T1000 (cell line): ENCODE measurements at regions not wholly inside any gene's neighbourhood (a gene's known extent, or its start where the extent isn't known, plus 50 kb on each side); places are given as distances from the start of the nearest gene placed in this dataset.

Source experiments
- DNase-seq: peaks from one replicate; lab custom pipeline; 2025; ENCODE audit warnings: mixed read lengths; lab: John Stamatoyannopoulos, UW

DNA sequence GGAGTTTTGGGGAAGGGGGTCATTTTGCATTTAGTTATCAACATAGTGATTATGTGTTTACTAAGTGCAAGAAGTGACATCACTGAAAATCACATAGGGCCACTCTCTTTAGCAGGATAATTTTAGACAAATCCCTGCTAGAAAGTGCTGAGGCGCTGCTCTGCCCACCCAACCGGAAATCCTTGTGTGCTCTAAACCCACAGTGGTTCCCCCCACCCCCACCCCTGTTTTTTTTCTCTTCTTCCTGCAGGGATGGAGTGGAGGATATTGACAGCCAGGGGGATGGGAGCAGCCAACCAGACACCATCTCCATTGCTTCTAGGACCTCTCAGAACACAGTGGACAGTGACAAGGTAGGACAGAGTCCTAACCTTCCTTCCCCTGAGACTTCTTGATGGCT lies 234.2 kb upstream of the UMPS start:
- DNase-seq = no peak

DNA sequence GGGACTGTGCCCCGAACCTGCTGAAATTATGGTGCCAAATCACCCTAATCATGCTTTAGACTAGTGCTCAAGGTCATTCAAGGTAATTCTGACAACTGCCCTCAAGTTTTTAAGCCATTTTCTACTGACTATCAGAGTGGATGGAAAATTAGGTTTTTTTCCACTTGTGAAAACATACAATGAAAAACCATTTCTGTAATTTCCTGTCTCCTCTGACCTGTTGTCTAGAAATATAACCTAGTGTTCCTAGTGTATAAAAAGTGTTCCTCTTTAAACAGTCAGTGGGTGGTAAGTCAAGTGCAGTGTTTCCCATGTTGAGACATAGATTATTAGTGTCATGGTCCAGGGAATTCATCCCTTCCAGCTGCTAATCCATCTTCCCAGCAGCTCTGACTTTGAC lies 232.8 kb upstream of the UMPS start:
- DNase-seq = no peak

DNA sequence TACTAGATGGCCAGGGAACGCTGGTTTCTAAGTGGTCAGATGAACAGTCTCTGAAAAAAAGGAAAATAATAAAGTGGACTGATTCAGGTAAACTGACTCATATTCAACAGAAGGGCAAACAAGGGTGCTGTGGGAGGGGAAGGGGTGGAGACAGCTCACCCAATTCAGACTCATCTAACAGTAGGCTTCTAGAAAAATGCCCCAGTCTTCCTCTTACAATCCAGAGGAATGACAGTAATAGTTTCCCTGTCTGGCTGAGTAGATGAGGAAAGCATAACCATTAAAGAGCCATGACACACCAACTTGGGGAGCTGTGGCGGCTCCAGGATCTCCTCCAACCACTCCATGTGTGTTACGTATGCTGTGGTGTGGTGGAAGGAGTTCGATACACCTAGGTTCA lies 231.4 kb upstream of the UMPS start:
- no peak for DNase-seq

DNA sequence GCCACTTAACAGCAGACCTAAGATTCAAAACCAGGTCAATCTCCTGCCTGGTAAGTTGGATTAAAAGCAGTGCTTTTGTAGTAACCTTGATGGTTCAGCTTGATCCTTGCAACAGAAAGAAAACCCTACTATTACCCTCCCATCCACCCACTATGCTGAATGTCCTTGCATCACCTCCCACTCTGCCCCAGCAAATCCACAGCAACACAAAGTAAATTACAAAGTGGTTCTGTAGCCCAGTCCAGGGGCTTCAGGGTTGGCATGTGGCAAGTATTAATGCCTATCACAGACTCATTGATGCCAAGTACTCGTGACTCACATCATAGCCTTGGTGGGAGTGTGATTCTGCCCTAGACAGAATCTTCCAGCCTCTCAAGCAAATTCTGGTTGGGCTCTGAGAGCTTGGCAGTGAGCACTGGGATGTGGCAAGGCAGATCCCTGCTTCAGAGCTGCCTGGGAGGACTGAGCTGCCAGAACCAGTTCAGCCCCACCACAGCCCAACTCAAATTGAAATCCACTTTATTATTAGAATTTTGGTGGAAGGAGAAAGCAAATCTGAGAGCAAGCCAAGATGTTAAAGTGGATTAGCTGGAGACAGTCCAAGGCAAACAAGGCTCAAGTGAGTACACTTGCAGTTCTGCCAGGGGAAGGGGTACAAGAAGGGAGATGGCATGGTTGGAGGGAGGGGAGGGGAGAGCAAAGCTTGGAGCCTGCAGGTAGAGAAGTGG lies 225.8 kb upstream of the UMPS start:
- no peak for DNase-seq

DNA sequence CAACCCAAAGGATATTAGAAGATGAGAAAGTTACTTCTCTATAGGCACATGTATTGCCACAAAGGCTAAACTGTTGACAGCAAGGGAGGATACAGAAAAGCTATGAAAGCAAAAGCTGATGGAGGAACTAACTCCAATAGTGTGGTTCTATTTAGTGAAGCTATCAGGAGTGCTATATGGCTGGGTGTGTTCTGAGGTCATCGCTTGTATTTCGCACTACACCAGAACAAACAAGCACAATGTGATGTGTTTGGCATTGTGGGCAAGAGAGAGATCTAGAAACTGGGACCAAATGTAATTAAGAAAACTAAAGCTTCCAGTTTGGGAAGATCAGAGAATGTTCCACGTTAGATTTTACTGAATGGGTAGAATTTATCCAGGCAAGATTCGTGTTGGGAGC lies 220.4 kb upstream of the UMPS start:
- DNase-seq = no peak

DNA sequence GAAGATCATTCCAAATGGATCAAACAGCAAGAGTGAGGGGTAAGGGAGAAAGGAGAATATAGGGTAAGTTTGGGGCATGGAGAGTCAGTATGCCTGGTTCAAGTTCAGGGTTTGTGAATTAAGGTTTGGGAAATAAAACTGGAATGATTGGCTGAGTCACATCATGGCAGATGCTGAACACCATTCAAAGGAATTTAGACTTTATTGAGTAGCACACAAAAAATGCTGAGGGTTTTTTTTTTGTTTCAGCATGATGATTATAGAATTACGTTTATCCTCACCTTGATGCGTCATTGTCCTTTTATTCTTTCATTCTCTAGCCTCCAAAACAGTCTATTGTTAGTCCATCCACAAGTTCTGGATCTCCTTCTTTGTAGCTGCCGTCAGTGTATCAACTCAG lies 220.0 kb upstream of the UMPS start:
- DNase-seq = no peak

DNA sequence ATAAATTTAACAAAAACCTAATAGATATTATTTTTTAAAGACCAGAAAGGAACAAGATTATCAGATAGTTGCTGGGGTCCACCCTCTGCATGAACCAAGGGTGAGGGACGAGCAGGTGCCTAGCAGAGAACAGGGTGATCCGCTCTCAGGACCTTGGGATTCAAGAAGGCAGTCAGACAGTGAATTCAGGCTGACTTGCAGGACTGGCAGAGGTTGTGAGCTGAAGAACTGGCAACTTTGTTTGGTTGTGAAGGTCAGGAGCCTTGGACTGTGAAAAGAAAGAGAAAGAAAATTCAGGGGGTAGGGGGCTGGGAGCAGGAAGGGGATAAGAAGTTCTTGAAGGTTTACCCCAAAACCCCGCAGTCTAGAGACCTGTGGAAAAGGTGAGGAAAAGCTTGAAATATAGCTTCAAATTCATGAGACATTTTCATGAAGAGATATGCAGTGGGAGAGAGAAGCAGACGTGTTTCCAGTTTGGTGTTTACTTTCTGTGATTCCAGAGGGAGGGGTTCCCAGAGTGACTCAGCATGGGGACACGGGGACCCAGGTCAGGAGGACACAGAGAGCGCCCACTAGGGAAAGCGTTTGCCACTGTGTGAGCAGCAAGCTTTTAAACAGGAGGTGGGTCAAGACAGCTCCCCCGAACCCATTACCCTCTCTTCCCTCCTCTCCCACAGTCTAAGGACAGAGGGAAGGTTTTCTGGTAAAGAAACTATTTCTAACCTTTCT lies 217.2 kb upstream of the UMPS start:
- no peak for DNase-seq

DNA sequence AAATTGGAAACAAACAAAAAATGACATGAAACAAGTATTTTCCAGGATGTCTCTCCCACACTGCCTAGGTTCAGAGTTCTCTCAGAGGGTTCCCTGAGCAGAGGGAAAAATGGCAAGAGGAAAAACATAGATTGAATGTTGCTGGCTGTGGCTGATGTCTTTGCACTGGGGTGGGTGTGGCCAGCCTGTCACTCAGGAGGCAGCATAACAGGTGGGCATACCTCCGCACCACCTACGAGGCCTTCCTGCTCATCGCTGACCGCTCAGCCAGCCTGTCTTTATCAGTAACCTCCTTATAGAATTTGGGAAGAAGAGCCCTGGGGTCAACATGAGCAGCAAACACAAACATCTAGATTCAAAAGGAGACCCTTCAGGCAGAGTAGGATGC lies 216.6 kb upstream of the UMPS start:
- DNase-seq = no peak

DNA sequence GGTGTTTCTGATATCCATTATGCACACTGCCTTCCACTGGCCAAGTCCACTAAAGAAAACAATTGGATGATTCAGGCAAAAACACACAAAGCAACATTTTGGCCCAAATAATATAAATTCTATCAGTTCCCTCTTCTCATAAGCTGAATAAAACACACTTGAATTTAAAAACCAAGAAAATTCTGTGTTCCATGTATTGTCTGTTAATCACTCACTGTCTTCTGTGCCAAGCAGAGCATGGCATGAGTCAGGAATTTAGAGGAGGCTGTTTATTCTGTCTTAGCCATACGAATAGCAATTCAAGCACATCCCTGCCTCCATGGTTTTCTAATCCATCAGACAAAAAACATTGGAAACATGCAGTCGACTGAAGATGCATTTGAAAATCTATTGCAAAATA lies 215.6 kb upstream of the UMPS start:
- no peak for DNase-seq

DNA sequence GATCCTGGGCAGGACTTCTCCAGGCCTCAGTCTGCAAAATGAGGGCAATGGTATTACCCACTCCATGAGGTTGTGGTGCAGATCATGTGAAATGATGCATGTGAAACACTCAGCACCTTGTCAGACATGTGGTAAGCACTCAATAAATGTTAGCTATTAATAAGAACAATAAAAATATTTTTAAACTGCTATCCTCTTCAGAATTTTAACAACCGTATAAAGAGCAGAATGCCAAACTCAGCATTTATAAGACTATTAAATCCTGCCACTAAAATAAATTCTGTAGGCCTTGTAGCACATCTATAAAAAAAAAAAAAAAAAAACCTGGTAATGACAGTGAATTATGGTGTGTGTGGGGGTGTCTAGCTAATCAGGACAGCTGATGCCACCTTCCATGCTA lies 213.9 kb upstream of the UMPS start:
- no peak for DNase-seq

DNA sequence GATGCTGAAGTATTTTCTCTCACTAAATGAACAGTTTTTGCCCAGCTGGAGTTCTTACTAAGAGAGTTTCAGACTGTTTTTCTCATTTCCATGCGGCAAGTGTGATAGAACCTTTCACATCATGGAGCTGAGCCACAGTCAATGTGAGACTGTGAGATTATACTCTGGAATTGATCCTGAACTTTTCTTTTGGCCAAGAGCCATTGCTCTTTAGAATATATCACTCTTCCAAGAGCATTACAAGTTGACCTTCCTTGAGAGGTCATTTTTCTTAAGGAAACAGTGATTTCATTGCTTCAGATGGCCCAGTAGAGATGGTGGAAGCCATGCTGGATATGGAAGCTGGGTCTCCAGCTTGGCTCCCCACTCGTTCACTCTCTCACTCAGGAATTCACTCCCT lies 212.9 kb upstream of the UMPS start:
- no peak for DNase-seq

DNA sequence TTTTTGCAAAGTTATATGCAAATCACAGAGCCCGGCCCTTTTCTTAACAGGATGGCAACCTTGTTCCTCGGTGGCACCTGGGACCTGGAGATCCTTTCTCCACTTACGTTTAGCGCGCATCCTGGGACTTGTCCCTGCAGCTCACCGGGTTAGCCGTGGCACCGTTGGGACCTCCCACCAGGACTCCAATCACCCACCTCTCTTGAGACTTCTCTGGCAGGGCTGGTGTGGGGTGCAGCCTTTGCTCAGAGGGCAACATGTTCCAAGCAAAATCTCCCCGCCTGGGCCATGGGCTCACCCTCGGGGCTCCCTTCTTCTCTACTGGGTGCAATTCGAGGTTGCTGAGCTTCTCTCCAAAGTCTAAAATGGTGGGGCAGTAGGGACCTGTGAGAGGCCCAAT lies 211.9 kb upstream of the UMPS start:
- no peak for DNase-seq

DNA sequence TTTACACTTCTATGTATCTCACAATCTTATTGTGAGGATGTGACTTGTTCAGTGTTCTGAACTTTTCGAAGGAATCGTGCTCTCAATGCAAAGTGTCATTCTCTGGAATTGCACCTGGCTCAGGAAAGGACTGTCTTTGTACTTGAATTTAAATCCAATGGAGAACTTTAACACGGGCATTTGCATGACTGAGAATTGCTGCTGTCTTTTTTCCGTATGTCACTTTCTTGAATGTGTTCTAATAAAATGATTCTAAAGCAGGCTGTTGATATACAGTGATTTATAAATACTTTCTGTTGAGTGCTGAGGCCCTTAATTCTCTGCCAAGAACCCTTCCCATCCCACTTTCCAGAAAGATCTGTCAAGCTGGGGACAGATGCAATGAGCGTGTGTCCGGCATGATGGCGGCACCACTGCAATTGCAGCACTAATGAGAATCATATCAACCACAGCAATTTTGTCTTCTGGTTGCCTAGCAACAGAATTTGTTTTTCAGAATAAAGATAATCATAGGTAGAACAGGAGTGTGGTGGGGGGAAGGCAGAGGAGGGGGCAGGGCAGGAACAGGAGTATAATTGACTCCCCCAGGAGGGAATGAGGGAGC lies 210.6 kb upstream of the UMPS start:
- DNase-seq = no peak

DNA sequence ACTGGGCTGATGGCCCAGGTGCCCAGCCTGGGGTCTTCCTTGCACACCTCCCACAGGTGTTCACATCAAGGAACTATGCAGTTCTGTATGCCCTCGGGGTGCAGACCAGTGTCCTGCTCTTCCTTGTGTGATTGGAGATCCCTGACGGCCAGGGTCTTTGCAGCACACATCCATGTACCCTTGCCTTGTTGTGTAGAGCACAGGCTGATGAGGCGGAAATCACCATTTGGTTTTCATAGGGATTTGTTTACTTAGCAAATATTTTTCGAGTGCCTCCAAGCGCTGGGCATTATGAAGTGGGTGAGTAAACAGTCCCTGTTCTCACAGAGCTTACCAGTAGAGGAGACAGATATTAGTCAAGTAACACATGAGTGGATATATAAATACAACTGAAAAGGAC lies 209.3 kb upstream of the UMPS start:
- no peak for DNase-seq

DNA sequence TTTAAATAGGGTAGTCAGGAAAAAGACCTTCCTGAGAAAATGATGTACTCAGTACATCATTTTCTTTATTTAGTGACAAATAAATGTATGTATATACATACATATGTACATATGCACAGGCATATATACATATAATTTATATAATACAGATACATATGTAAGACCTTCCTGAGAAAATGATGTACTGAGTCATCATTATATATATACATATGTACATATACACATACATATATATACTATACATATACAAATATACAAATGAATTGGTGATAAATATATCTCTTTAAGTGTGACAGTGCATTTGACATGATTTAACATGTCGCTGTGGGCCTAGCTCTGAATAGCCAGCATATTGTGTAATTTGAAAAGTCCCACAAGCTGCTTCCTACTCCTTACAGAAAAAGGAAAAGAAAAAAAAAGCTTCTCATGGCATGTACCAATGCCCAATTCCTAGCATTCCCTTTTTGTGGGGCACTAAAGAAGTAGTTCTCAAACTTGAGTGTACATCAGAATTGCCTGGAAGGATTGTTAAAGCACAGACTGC lies 208.1 kb upstream of the UMPS start:
- DNase-seq = no peak

DNA sequence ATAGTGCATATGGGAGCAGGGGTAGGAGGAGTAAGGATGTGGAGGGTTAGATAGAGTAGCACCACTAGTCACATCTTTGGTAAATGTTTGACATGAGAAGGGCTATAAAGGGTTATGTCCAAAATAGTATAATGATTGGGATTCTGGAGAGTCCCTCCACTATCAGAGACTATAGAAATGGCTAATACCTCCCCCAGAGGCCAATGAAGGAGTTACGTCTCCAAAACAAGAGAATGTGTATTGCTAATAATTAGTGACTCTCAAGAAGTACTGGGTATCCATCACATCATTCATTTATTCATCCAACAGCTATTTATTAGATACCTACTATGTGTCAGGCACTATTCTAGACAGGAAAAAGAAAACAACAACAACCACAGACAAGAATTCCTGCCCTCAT lies 203.7 kb upstream of the UMPS start:
- no peak for DNase-seq

DNA sequence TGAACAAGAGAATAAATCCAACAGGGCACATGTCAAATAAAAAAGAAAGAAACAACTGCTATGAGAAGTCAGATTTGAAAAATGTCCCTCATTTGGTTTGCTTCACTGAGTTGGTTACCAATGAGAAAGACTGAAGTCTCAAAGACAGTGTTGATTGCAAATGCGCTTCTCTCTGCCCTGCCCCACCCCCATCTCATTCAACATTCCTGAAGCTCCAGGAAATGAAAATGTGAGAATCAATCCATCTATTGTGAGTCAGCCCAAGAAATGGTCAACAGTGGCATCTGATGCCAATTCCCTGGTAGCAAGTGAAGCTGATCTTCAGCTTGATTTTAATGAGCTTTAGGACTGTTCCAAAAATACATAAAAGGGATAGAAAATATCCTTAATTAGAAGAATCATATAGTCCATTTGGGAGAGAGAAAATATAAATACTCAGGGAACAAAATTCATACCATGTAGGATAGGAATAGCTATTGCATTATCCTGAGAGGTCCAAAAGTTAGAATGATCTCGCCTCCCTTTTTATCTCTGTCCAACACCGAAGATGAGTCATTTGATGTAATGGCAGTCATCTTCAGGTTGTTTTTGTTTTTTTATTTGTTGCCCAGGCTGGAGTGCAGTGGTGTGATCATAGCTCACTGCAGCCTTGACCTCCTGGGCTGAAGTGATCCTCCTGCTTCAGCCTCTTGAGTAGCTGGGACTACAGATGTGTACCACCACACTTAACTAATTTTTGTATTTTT lies 200.3 kb upstream of the UMPS start:
- no peak for DNase-seq

DNA sequence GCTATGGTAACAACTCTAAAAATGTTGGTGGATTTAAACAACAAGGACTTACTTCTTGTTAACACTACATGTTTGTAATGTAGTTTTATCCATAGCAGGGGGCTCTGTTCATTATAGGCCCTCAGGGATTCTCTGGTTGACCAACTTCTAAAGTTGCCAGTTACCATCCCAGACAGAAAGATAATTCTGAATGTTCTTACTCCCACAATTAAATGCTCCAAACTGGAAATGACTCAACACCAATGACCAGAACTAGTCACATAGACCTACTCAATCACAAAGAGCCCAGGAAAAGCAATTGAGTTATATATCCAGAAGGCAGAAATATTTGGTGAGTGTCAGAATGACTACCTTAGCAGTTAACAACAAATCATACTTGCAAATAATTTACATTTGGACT lies 199.3 kb upstream of the UMPS start:
- DNase-seq = no peak

DNA sequence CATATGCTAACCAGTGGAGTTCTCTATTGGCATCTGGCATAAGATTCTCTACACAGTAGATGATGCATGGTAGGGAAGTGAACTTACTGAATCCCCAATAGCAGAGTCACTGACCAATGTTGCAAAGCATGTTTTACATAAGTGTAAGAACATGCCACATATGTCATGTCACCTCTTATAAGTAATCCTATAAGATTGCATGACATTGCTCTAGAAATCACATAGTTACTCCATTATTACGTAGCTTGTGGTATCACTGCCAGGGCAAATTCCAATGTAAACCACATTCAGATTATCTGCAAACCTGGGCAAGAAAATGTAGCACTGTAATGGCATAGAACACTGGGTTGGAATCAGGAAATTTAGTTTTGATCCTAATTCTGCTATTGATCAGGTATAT lies 198.2 kb upstream of the UMPS start:
- DNase-seq = no peak

DNA sequence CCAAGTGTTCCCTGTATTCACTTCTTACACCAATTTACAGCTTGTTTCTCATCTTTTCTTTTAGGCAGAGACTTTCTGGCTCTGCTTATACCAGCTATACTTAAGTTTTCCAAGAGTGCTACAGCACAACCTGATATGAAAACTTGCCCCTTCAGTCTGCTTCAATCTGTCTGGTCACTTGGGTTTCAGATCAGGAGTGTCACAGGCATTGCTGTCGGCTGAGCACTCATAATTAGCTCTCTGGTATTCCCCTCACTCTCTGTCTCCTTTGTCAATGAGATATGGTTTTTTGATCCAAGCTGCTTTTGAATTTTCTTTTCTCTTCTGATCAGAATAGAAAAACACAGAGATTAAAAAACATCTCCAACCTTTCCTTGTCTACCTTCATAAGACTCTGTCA lies 194.9 kb upstream of the UMPS start:
- no peak for DNase-seq

DNA sequence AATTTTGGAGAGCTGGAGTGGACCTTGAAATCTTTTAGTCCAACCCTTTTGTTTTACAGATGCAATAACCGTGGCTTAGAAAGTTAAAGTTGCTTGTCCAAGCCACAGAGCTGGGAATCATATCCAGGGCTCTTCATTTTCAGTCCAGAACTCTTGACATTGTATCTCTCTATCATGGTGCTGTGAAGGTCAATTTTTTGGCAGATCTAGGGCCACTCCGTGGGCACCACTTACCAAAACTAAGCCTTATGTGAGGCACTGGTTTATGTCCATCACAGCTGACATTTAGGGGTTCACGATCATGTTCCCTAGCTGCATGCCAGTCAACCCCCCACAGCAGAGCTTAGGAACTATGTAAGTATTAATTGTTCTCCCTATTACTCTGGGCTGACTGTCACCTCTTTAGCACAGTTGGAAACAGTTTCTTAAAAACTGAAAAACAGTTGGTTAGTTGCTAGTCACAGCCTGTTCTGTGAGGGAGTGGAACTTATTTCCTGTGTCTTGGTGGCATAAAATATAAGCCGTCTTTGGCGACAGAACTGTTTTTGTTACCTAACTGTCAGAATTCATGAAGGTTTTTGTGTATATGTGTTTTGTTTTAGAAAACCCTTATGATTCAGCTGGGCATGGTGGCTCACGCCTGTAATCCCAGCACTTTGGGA lies 189.6 kb upstream of the UMPS start:
- no peak for DNase-seq
